ENCODE measurements at regions not wholly inside any gene's neighbourhood (a gene's known extent, or its start where the extent isn't known, plus 50 kb on each side); places are given as distances from the start of the nearest gene placed in this dataset.
"Not testable (repeated sequence)": the region's sequence is repeated elsewhere in the genome, so short reads cannot be mapped to it uniquely, and the experiment has no call there.

DNA sequence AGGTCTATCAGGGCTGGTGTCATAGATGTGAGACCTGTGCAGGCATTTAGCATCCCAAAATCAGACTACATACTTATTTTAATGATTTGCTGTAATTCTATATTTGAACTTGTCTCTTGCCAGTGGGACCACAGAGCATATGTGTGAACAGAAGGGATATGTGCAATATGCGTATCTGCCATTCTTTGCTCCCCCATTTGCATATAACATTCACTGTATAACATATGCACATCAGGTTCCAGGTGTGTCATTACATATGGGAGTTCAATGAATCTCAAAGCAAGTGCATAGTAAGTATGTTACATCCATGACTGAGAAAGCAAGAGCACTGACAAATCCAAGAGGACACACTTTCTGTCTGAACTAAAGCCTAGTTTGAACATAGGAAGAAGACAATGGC lies 1115.1 kb upstream of the CNTN5 start:
- Histone ChIP-seq H3K4me3 (ENCODE audit: low read length in 2 of 2) (no peak overlapping the region), H3K27me3 (ENCODE audit: control insufficient read depth in 2 of 2, insufficient read depth in 1 of 2, low read length in 1 of 2) (no peaks in the 10 kb centered on the region), H3K4me1 (ENCODE audit: control insufficient read depth in 2 of 2, insufficient read depth in 2 of 2, low read length in 2 of 2) (no peaks in the 10 kb centered on the region), H3K36me3 (ENCODE audit: control insufficient read depth in 2 of 2, insufficient read depth in 2 of 2, low read length in 1 of 2) (no peaks in the 10 kb centered on the region), H3K27ac (ENCODE audit: low read depth in 1 of 2, low read length in 1 of 2) (no peak overlapping the region), H3K9me3 (ENCODE audit: control insufficient read depth in 2 of 2, insufficient read depth in 1 of 2, low read length in 1 of 2) (no peaks in the 10 kb centered on the region)
- 96% methylated on average over 1 of the region's 1 CpG for WGBS
- DNase-seq (ENCODE audit: low read depth in 6 of 9, low spot score in 9 of 9): no peak

DNA sequence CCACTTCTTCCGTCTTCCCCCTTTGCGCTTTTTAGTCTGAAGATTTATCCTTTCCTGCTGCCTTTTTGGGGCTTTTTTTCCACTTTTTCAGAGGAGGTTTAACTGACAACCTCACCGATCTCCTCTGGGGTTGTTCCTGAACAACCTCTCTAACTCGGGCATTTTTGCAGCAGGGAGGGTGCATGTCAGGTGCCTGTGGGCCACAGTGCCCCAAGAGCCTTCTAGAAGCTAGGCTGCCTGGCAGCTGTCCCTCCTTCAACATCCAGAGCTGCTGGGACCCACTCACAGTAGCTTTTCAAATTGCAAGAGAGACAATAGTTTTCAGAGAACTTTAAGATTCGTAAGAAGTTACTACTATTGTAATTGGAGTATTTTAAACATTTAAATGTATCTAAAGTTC lies 1112.4 kb upstream of the CNTN5 start:
- Histone ChIP-seq H3K9me3 (ENCODE audit: control insufficient read depth in 2 of 2, insufficient read depth in 1 of 2, low read length in 1 of 2) (no peaks in the 10 kb centered on the region), H3K27me3 (ENCODE audit: control insufficient read depth in 2 of 2, insufficient read depth in 1 of 2, low read length in 1 of 2) (no peaks in the 10 kb centered on the region), H3K36me3 (ENCODE audit: control insufficient read depth in 2 of 2, insufficient read depth in 2 of 2, low read length in 1 of 2) (no peaks in the 10 kb centered on the region), H3K4me1 (ENCODE audit: control insufficient read depth in 2 of 2, insufficient read depth in 2 of 2, low read length in 2 of 2) (no peaks in the 10 kb centered on the region), H3K27ac (ENCODE audit: low read depth in 1 of 2, low read length in 1 of 2) (no peak overlapping the region), H3K4me3 (ENCODE audit: low read length in 2 of 2) (no peak overlapping the region)
- DNase-seq (ENCODE audit: low read depth in 6 of 9, low spot score in 9 of 9): no peak
- WGBS: 94% methylated on average over 5 of the region's 5 CpGs

DNA sequence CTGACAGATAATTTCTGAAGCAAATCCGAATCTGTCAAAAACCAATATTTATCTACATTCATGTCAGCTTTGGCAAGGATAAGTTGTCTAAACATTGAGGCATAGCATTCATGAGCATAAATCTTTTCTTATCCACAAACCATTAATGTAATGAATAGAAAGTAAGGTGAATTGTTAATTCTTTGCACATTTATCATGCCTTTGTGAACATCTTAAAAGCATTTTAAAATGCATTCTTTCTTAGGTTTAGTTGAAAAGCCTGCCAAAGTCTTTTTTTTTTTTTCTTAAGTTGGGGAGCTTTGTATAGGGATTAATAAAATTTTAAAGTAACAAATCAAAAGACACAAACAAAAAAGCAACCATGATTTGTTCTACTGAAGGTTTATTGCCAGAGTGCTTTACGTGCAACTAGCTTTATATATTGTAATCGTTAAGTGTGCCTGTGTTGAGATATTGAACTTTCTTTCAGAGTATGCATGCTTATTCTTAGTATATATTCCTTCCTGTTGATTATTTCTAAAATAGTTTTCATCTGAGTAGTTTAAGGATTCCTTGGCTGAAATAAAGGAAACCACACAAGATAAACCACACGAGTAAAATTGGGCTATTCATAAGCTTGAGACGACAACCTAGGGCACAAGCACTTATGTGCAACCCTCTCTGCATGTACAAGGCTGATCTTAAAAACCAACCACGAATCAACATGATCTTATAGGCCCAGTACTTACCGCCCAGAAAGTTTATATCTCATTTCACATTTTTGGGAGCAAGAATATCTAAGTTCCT lies 1110.9 kb upstream of the CNTN5 start:
- H3K9me3 ChIP-seq (ENCODE audit: control insufficient read depth in 2 of 2, insufficient read depth in 1 of 2, low read length in 1 of 2): no peaks in the 10 kb centered on the region
- no peak overlapping the region for H3K4me3 ChIP-seq (ENCODE audit: low read length in 2 of 2)
- H3K27ac ChIP-seq (ENCODE audit: low read depth in 1 of 2, low read length in 1 of 2): no peak overlapping the region
- 48% methylated on average over 7 of the region's 7 CpGs for WGBS
- DNase-seq (ENCODE audit: low read depth in 6 of 9, low spot score in 9 of 9): no peak
- no peaks in the 10 kb centered on the region for H3K27me3 ChIP-seq (ENCODE audit: control insufficient read depth in 2 of 2, insufficient read depth in 1 of 2, low read length in 1 of 2)
- H3K36me3 ChIP-seq (ENCODE audit: control insufficient read depth in 2 of 2, insufficient read depth in 2 of 2, low read length in 1 of 2): no peaks in the 10 kb centered on the region
- no peaks in the 10 kb centered on the region for H3K4me1 ChIP-seq (ENCODE audit: control insufficient read depth in 2 of 2, insufficient read depth in 2 of 2, low read length in 2 of 2)

DNA sequence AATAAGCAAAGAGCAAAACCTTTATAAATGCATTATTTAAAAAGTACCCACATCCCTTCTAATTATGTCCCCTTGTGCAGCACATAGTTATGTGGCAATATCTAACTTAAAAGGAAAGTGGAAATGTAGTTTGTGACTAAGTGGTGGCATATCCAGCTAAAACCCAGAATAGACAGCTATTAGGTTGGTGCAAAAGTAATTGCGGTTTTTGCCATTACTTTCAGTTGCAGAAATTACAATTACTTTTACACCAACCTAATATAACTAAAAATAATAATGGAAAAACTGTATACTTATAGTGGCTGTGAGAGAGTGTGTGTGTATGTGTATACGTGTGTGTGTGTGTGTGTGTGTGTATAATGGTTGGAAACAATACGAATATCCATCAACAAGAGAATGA lies 1108.1 kb upstream of the CNTN5 start:
- Histone ChIP-seq H3K9me3 (ENCODE audit: control insufficient read depth in 2 of 2, insufficient read depth in 1 of 2, low read length in 1 of 2) (no peaks in the 10 kb centered on the region), H3K4me3 (ENCODE audit: low read length in 2 of 2) (no peak overlapping the region), H3K36me3 (ENCODE audit: control insufficient read depth in 2 of 2, insufficient read depth in 2 of 2, low read length in 1 of 2) (no peaks in the 10 kb centered on the region), H3K4me1 (ENCODE audit: control insufficient read depth in 2 of 2, insufficient read depth in 2 of 2, low read length in 2 of 2) (no peaks in the 10 kb centered on the region), H3K27me3 (ENCODE audit: control insufficient read depth in 2 of 2, insufficient read depth in 1 of 2, low read length in 1 of 2) (no peaks in the 10 kb centered on the region), H3K27ac (ENCODE audit: low read depth in 1 of 2, low read length in 1 of 2) (no peak overlapping the region)
- 77% methylated on average over 3 of the region's 3 CpGs for WGBS
- no peak for DNase-seq (ENCODE audit: low read depth in 6 of 9, low spot score in 9 of 9)

DNA sequence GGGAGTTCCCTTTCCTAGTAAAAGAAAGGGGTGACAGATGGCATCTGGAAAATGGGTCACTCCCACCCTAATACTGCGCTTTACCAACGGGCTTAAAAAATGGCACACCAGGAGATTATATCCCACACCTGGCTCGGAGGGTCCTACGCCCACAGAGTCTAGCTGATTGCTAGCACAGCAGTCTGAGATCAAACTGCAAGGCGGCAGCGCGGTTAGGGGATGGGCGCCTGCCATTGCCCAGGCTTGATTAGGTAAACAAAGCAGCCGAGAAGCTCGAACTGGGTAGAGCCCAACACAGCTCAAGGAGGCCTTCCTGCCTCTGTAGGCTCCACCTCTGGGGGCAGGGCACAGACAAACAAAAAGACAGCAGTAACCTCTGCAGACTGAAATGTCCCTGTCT lies 1097.8 kb upstream of the CNTN5 start:
- 91% methylated on average over 10 of the region's 10 CpGs for WGBS
- DNase-seq (ENCODE audit: low read depth in 6 of 9, low spot score in 9 of 9): not testable (repeated sequence)

DNA sequence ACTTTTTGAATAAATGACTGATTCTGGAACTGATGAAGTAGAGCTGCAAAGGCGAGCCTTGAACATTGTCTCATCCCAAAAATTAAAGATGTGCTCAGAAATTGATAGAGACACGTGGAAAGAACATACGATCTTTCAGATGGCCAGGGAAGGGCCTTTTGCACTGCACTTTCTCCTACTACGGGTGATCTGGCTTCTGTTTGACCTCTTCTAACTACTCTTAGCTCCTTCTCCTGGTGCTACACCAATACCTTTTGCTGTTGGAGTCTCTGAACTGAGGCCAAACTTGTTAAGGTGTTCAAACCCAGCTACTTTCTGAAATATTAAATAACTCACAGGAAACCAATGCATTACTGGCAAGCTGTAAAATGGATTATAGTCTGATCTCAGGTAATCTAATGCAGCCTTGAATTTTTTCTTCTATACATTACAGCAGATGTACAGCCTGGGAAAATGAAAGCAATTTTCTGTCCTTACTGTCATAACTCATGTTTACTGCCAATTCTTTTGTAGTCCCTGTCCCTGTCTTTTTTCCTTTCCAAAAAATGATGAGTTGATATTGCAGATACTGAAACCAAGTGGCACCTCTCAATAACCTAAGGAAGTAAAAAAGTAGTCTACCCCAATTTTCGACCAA lies 1086.1 kb upstream of the CNTN5 start:
- H3K4me1 ChIP-seq (ENCODE audit: control insufficient read depth in 2 of 2, insufficient read depth in 2 of 2, low read length in 2 of 2): no peaks in the 10 kb centered on the region
- H3K27ac ChIP-seq (ENCODE audit: low read depth in 1 of 2, low read length in 1 of 2): no peak overlapping the region
- no peak overlapping the region for H3K4me3 ChIP-seq (ENCODE audit: low read length in 2 of 2)
- no peaks in the 10 kb centered on the region for H3K36me3 ChIP-seq (ENCODE audit: control insufficient read depth in 2 of 2, insufficient read depth in 2 of 2, low read length in 1 of 2)
- no peaks in the 10 kb centered on the region for H3K27me3 ChIP-seq (ENCODE audit: control insufficient read depth in 2 of 2, insufficient read depth in 1 of 2, low read length in 1 of 2)
- no peaks in the 10 kb centered on the region for H3K9me3 ChIP-seq (ENCODE audit: control insufficient read depth in 2 of 2, insufficient read depth in 1 of 2, low read length in 1 of 2)
- DNase-seq (ENCODE audit: low read depth in 6 of 9, low spot score in 9 of 9): no peak
- WGBS: 92% methylated on average over 5 of the region's 5 CpGs

More for the DNA sequence above, 1097.8 kb upstream of the CNTN5 start:
- not testable (repeated sequence) for H3K36me3 ChIP-seq (ENCODE audit: control insufficient read depth in 2 of 2, insufficient read depth in 2 of 2, low read length in 1 of 2); H3K9me3 ChIP-seq (ENCODE audit: control insufficient read depth in 2 of 2, insufficient read depth in 1 of 2, low read length in 1 of 2); H3K27me3 ChIP-seq (ENCODE audit: control insufficient read depth in 2 of 2, insufficient read depth in 1 of 2, low read length in 1 of 2); H3K4me1 ChIP-seq (ENCODE audit: control insufficient read depth in 2 of 2, insufficient read depth in 2 of 2, low read length in 2 of 2); H3K4me3 ChIP-seq (ENCODE audit: low read length in 2 of 2); H3K27ac ChIP-seq (ENCODE audit: low read depth in 1 of 2, low read length in 1 of 2)

DNA sequence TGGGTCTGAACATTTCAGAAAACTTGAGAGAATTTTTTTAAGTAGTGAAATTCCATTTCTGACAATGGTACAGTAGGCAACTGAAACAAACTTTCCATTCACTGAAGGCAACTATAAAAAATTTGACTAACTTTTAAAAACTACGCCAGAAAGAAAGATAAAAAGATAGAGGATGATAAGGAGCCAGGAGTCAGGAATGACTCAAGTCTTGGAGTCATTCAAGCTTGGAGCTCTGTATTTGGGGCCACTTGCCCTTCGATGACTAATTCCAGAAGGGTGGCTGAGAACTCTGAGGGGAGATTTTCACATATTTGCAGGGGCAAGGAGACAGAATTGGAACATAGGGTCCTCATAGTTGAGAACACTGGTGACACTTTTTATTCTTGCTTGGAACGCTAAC lies 1083.2 kb upstream of the CNTN5 start:
- Histone ChIP-seq H3K27me3 (ENCODE audit: control insufficient read depth in 2 of 2, insufficient read depth in 1 of 2, low read length in 1 of 2) (no peaks in the 10 kb centered on the region), H3K27ac (ENCODE audit: low read depth in 1 of 2, low read length in 1 of 2) (no peak overlapping the region), H3K9me3 (ENCODE audit: control insufficient read depth in 2 of 2, insufficient read depth in 1 of 2, low read length in 1 of 2) (no peaks in the 10 kb centered on the region), H3K4me1 (ENCODE audit: control insufficient read depth in 2 of 2, insufficient read depth in 2 of 2, low read length in 2 of 2) (no peaks in the 10 kb centered on the region), H3K4me3 (ENCODE audit: low read length in 2 of 2) (no peak overlapping the region), H3K36me3 (ENCODE audit: control insufficient read depth in 2 of 2, insufficient read depth in 2 of 2, low read length in 1 of 2) (no peaks in the 10 kb centered on the region)
- 96% methylated on average over 3 of the region's 3 CpGs for WGBS
- DNase-seq (ENCODE audit: low read depth in 6 of 9, low spot score in 9 of 9): no peak

DNA sequence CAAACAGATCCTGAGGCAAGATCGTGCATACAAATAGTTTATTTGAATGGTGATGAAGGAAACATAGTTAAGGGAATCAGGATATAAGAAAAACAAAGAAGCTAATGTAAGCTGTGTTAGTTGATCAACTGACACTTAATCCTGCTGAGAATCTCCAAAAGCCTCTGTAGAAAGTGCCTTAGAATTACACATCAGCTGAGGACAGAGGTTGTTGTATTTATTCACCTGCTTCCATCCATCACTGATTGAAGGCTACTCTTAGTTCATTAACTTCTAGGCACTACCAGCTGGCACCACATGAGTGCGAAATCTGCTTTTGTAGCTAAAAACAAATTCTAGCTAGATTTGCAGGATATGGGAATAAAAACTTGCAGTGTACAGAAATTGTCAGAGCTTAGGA lies 1082.0 kb upstream of the CNTN5 start:
- Histone ChIP-seq H3K4me3 (ENCODE audit: low read length in 2 of 2) (no peak overlapping the region), H3K27ac (ENCODE audit: low read depth in 1 of 2, low read length in 1 of 2) (no peak overlapping the region), H3K9me3 (ENCODE audit: control insufficient read depth in 2 of 2, insufficient read depth in 1 of 2, low read length in 1 of 2) (no peaks in the 10 kb centered on the region), H3K36me3 (ENCODE audit: control insufficient read depth in 2 of 2, insufficient read depth in 2 of 2, low read length in 1 of 2) (no peaks in the 10 kb centered on the region), H3K4me1 (ENCODE audit: control insufficient read depth in 2 of 2, insufficient read depth in 2 of 2, low read length in 2 of 2) (no peaks in the 10 kb centered on the region), H3K27me3 (ENCODE audit: control insufficient read depth in 2 of 2, insufficient read depth in 1 of 2, low read length in 1 of 2) (no peaks in the 10 kb centered on the region)
- WGBS: 91% methylated on average over 2 of the region's 2 CpGs
- DNase-seq (ENCODE audit: low read depth in 6 of 9, low spot score in 9 of 9): no peak

DNA sequence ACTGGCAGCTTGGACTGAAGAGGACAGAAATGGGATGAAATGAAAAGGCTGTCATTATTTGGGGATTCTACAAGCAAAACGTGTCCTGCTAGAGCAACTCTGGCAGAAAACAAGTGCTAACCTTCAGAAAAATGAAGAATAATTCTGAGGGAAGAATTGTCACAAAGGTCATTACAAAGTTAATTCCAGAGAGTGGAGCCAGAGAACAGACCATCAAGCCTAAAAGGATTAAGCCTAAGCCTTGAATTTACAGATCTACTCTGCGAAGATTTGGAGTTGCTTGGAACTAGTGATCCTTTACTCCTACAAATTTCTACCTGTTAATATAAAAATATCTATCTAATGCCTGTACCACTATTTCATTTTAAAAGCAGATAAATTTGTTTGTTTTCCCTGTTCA lies 1077.3 kb upstream of the CNTN5 start:
- no peak for DNase-seq (ENCODE audit: low read depth in 6 of 9, low spot score in 9 of 9)
- H3K4me3 ChIP-seq (ENCODE audit: low read length in 2 of 2): no peak overlapping the region
- H3K27ac ChIP-seq (ENCODE audit: low read depth in 1 of 2, low read length in 1 of 2): no peak overlapping the region
- no peaks in the 10 kb centered on the region for H3K9me3 ChIP-seq (ENCODE audit: control insufficient read depth in 2 of 2, insufficient read depth in 1 of 2, low read length in 1 of 2)
- H3K27me3 ChIP-seq (ENCODE audit: control insufficient read depth in 2 of 2, insufficient read depth in 1 of 2, low read length in 1 of 2): no peaks in the 10 kb centered on the region
- H3K36me3 ChIP-seq (ENCODE audit: control insufficient read depth in 2 of 2, insufficient read depth in 2 of 2, low read length in 1 of 2): no peaks in the 10 kb centered on the region
- WGBS: 89% methylated on average over 2 of the region's 2 CpGs
- no peaks in the 10 kb centered on the region for H3K4me1 ChIP-seq (ENCODE audit: control insufficient read depth in 2 of 2, insufficient read depth in 2 of 2, low read length in 2 of 2)
